Upper lobe of left lung (tissue), 6 donors: ENCODE measurements at regions not wholly inside any gene's neighbourhood (a gene's known extent, or its start where the extent isn't known, plus 50 kb on each side); places are given as distances from the start of the nearest gene placed in this dataset.

ENCODE experiments used
- ATAC-seq, 2 donors: fragments of 200-7000 bp; cut with Tn5 transposase; one replicate each; pipeline ENCODE4 v1.9.1; 2022; ENCODE audit warnings: mild to moderate bottlenecking in 2 of 2, moderate library complexity in 2 of 2; ENCODE audit not compliant: low FRiP score in 2 of 2
- DNase-seq, 2 donors: peaks; one replicate each; pipeline ENCODE4 v3.0.0-alpha.2; 2019 to 2020
- H3K27ac ChIP-seq, 4 donors: fragments of 200-600 bp; sonication (generic); one replicate each; pipeline ENCODE4 v1.5.1; 2016 to 2019
- H3K27me3 ChIP-seq, 4 donors: fragments of 200-600 bp; sonication (generic); one replicate each; pipeline ENCODE4 v1.5.1; 2017 to 2019
- H3K36me3 ChIP-seq, 4 donors: fragments of 200-600 bp; sonication (generic); one replicate each; pipeline ENCODE4 v1.5.1; 2016 to 2019
- H3K4me1 ChIP-seq, 4 donors: fragments of 200-600 bp; sonication (generic); one replicate each; pipeline ENCODE4 v1.5.1; 2018 to 2019
- H3K4me3 ChIP-seq, 4 donors: fragments of 200-600 bp; sonication (generic); one replicate each; pipeline ENCODE4 v1.5.1; 2017 to 2019; ENCODE audit warnings: mild to moderate bottlenecking in 2 of 4, moderate library complexity in 1 of 4
- H3K9me3 ChIP-seq, 4 donors: fragments of 200-600 bp; sonication (generic); one replicate each; pipeline ENCODE4 v1.5.1; 2018 to 2019
- CTCF ChIP-seq, 6 experiments: fragments of 450-650 bp in 4 of 6; fragments of 200-600 bp in 2 of 6; sonication (generic) in 2 of 6; IDR thresholded peaks; one replicate each; pipeline ENCODE4 v1.5.1; 2016 to 2019; ENCODE audit warnings: antibody characterized with exemption in 6 of 6
- EP300 ChIP-seq, 4 donors: sonication (generic); formaldehyde crosslinking; IDR thresholded peaks; one replicate each; pipeline ENCODE4 v1.5.1; 2017; ENCODE audit warnings: antibody characterized with exemption in 4 of 4, control low read depth in 2 of 4
- POLR2A ChIP-seq, 4 donors: fragments of 450-650 bp; IDR thresholded peaks; one replicate each; pipeline ENCODE4 v1.5.1; 2016 to 2017; ENCODE audit warnings: antibody characterized with exemption in 4 of 4, mild to moderate bottlenecking in 2 of 4
- POLR2AphosphoS5 ChIP-seq, 2 donors: sonication (generic); formaldehyde crosslinking; IDR thresholded peaks; one replicate each; pipeline ENCODE4 v1.5.1; 2017; ENCODE audit warnings: antibody characterized with exemption in 2 of 2
- WGBS, 2 donors: methylation state at CpG; one replicate each; pipeline ENCODE4 v1.1.5; 2017 to 2018; 5-methylcytosine and 5-hydroxymethylcytosine counted together
- donor health status: DM: no; HTN: no; CAD: no; lungs with moderate emphysema.
- donor health status: DM: no; HTN: yes; CAD: no; lungs with severe emphysema.

GRCh38 chr20:19812696-19813095 lies 54.6 kb downstream of the RIN2 start:
- Histone ChIP-seq H3K27me3 (no peaks in the 10 kb centered on the region), H3K36me3 (peaks cover 0 to 12% (median 0%) of the 10 kb centered on the region in 4 donors), H3K27ac (peak overlapping the region in 2 of 4 donors; percentile 26 to 27), H3K9me3 (no peaks in the 10 kb centered on the region), H3K4me1 (peaks cover 28 to 33% (median 30%) of the 10 kb centered on the region in 4 donors), H3K4me3 (no peak overlapping the region)
- no peak for TF ChIP-seq POLR2AphosphoS5 (IDR thresholded peaks at IDR 0.05)
- TF ChIP-seq CTCF (IDR thresholded peaks at IDR 0.05), result no peak
- TF ChIP-seq POLR2A (IDR thresholded peaks at IDR 0.05), result no peak
- TF ChIP-seq EP300 (IDR thresholded peaks at IDR 0.05), result no peak
- 77 to 78% methylated on average over 1 of the region's 1 CpG for WGBS, 2 donors
- no peak for DNase-seq
- no peak for ATAC-seq

- Histone ChIP-seq H3K4me3 (no peak overlapping the region), H3K9me3 (no peaks in the 10 kb centered on the region), H3K36me3 (peaks cover 0 to 8% (median 0%) of the 10 kb centered on the region in 4 donors), H3K4me1 (peaks cover 28 to 33% (median 29%) of the 10 kb centered on the region in 4 donors), H3K27ac (peak overlapping the region; percentile 13 to 71 (median 38)), H3K27me3 (no peaks in the 10 kb centered on the region)
- DNase-seq (no peak), ATAC-seq (no peak)
- WGBS, 2 donors, result 71 to 73% methylated on average over 9 of the region's 9 CpGs
- TF ChIP-seq POLR2AphosphoS5 (IDR thresholded peaks at IDR 0.05), result no peak
- no peak for TF ChIP-seq CTCF (IDR thresholded peaks at IDR 0.05)
- no peak for TF ChIP-seq POLR2A (IDR thresholded peaks at IDR 0.05)
Observed at GRCh38 chr20:19813846-19814640, 56.0 kb downstream of the RIN2 start.

DNA sequence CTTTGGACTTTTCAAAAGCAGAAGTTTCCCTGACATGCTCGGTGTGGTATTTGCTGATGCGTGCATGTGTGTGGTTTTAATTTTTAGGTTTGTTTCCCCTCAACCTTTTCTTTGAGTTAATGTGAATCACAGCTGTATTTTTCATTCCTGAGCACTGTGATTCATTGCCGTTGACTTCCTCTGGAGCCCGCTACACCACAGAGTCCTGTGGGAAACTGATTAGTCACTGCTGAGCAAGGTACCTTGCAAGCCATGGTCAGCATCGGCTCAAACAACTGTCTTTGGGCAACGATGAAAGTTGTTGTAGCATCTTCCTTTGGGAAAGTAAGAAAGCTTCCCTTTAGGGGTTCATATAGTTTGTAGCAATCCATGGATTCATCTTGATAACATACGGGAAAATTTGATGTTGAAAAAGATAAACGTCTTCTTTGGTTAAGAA lies 57.5 kb downstream of the RIN2 start:
- TF ChIP-seq POLR2AphosphoS5 (IDR thresholded peaks at IDR 0.05) (peak in 1 of 2 donors; percentile 9), EP300 (IDR thresholded peaks at IDR 0.05) (no peak)
- Histone ChIP-seq H3K27me3 (no peaks in the 10 kb centered on the region), H3K4me3 (no peak overlapping the region), H3K9me3 (no peaks in the 10 kb centered on the region), H3K27ac (peak overlapping the region in 3 of 4 donors; percentile 13 to 61 (median 13)), H3K4me1 (peaks cover 28 to 33% (median 29%) of the 10 kb centered on the region in 4 donors), H3K36me3 (no peaks in the 10 kb centered on the region)
- peak; percentile 65 to 94 for ATAC-seq
- 31 to 36% methylated on average over 8 of the region's 8 CpGs for whole genome bisulfite sequencing, 2 donors
- DNase-seq, result peak in 1 of 2 donors; percentile 42

- no peaks in the 10 kb centered on the region for H3K36me3 ChIP-seq
- H3K4me1 ChIP-seq, result peaks cover 28 to 33% (median 29%) of the 10 kb centered on the region in 4 donors
- H3K4me3 ChIP-seq, result no peak overlapping the region
- no peaks in the 10 kb centered on the region for H3K27me3 ChIP-seq
- WGBS, 2 donors, result 77 to 83% methylated on average over 4 of the region's 4 CpGs
- peak overlapping the region in 3 of 4 donors; percentile 13 to 61 (median 13) for H3K27ac ChIP-seq
- H3K9me3 ChIP-seq, result no peaks in the 10 kb centered on the region
- ATAC-seq (no peak), DNase-seq (no peak)
- no peak for TF ChIP-seq POLR2A (IDR thresholded peaks at IDR 0.05)
- no peak for TF ChIP-seq POLR2AphosphoS5 (IDR thresholded peaks at IDR 0.05)
- no peak for TF ChIP-seq EP300 (IDR thresholded peaks at IDR 0.05)
- TF ChIP-seq CTCF (IDR thresholded peaks at IDR 0.05), result no peak
Observed at GRCh38 chr20:19816386-19816785, 58.3 kb downstream of the RIN2 start.

DNA sequence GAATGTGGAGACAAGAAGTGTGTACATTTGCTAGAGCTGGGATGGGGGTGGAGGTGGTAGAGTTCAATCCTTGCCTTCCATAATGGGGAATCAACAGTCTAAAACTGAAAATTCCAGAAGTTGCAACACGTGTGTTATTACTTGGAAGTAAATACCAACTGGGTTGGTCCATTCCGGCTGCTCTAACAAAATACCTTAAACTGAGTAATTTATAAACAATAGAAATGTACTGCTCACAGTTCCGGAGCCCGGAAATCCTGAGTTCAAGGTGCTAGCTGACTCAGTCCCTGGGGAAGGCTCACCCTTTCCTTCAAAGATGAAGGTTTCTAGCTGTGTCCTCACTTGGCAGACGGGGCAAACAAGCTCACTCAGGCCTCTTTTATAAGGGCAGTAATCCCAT lies 59.0 kb downstream of the RIN2 start:
- H3K4me1 ChIP-seq, result peaks cover 28 to 33% (median 29%) of the 10 kb centered on the region in 4 donors
- no peak for DNase-seq
- peak in 2 of 4 donors; percentile 25 to 59 for TF ChIP-seq EP300 (IDR thresholded peaks at IDR 0.05)
- TF ChIP-seq POLR2AphosphoS5 (IDR thresholded peaks at IDR 0.05), result peak; percentile 54 to 56
- no peak for TF ChIP-seq CTCF (IDR thresholded peaks at IDR 0.05)
- no peak for TF ChIP-seq POLR2A (IDR thresholded peaks at IDR 0.05)
- no peaks in the 10 kb centered on the region for H3K9me3 ChIP-seq
- no peak overlapping the region for H3K4me3 ChIP-seq
- peak overlapping the region in 2 of 4 donors; percentile 35 to 70 for H3K27ac ChIP-seq
- 65 to 67% methylated on average over 5 of the region's 5 CpGs for WGBS, 2 donors
- ATAC-seq, result no peak
- no peaks in the 10 kb centered on the region for H3K27me3 ChIP-seq
- no peaks in the 10 kb centered on the region for H3K36me3 ChIP-seq
